ENCODE measurements at regions not wholly inside any gene's neighbourhood (a gene's known extent, or its start where the extent isn't known, plus 50 kb on each side); places are given as distances from the start of the nearest gene placed in this dataset.

DNA sequence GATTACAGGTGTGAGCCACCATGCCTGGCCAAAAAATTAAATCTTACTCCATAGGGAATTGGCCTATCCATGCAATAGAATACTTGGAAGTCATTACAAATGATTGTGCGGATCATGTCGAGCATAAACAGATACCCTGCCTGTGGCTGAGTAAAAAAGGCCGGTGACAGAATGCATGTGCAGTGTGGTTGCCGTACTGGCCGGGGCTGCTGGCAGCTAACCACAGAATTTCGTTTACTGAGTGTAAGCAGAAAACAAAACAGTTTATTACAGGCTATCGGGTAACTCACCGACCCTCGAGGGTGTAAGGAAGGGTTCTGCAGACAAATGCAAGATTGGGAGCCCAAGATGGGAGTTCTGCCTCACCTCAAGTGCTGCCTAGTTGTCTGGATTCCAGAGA is 127.7 kb downstream of the ZIC5 start:
- Histone ChIP-seq H3K27ac (ENCODE audit: control insufficient read depth, insufficient read depth, low read length) (no peak overlapping the region), H3K36me3 (ENCODE audit: control insufficient read depth in 2 of 2, extremely low read depth in 1 of 2, insufficient read depth in 2 of 2, low read length in 2 of 2) (no peaks in the 10 kb centered on the region), H4K20me1 (ENCODE audit: control insufficient read depth, extremely low read depth, insufficient read depth, low read length) (no peaks in the 10 kb centered on the region), H3K9me1 (ENCODE audit: control insufficient read depth, extremely low read depth, insufficient read depth, low read length) (no peaks in the 10 kb centered on the region), H3K4me1 (ENCODE audit: control insufficient read depth, extremely low read depth, insufficient read depth, low read length) (no peaks in the 10 kb centered on the region), H3K27me3 (ENCODE audit: control insufficient read depth, extremely low read depth, insufficient read depth, low read length) (no peaks in the 10 kb centered on the region), H3K4me2 (ENCODE audit: control insufficient read depth, extremely low read depth, insufficient read depth, low read depth, low read length) (no peak overlapping the region), H2AFZ (ENCODE audit: control insufficient read depth, low read length) (no peak overlapping the region), H3K9me3 (ENCODE audit: control insufficient read depth, low read depth, low read length) (no peaks in the 10 kb centered on the region), H3K4me3 (ENCODE audit: control insufficient read depth in 2 of 3, extremely low read depth in 1 of 3, insufficient read depth in 2 of 3, low read depth in 1 of 3, low read length in 3 of 3) (no peak overlapping the region), H3K9ac (ENCODE audit: control insufficient read depth, extremely low read depth, insufficient read depth, low read length) (no peak overlapping the region), H3K79me2 (ENCODE audit: control insufficient read depth, insufficient read depth, low read length) (no peaks in the 10 kb centered on the region)
- DNase-seq (ENCODE audit: low read depth, low spot score) (no peak), FAIRE-seq (no peak)
- dilution Hi-C loops (cut with MboI; ENCODE audit: extremely low pct_ligation_motif_present, low sequenced_read_pairs): loop anchor here (25.0 kb wide), 1 partner anchor 157 kb away; no protein-coding TSS in a partner anchor
- TF ChIP-seq EZH2 (IDR thresholded peaks at IDR 0.05; ENCODE audit: low read length): no peak
- TF ChIP-seq, protein P1, sequence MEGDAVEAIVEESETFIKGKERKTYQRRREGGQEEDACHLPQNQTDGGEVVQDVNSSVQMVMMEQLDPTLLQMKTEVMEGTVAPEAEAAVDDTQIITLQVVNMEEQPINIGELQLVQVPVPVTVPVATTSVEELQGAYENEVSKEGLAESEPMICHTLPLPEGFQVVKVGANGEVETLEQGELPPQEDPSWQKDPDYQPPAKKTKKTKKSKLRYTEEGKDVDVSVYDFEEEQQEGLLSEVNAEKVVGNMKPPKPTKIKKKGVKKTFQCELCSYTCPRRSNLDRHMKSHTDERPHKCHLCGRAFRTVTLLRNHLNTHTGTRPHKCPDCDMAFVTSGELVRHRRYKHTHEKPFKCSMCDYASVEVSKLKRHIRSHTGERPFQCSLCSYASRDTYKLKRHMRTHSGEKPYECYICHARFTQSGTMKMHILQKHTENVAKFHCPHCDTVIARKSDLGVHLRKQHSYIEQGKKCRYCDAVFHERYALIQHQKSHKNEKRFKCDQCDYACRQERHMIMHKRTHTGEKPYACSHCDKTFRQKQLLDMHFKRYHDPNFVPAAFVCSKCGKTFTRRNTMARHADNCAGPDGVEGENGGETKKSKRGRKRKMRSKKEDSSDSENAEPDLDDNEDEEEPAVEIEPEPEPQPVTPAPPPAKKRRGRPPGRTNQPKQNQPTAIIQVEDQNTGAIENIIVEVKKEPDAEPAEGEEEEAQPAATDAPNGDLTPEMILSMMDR (optimal IDR thresholded peaks at IDR 0.05 in 1 of 3, IDR thresholded peaks at IDR 0.05 in 1 of 3, conservative IDR thresholded peaks at IDR 0.05 in 1 of 3; ENCODE audit: extremely low read depth in 1 of 3, insufficient read depth in 2 of 3, low read length in 3 of 3): no peak

DNA sequence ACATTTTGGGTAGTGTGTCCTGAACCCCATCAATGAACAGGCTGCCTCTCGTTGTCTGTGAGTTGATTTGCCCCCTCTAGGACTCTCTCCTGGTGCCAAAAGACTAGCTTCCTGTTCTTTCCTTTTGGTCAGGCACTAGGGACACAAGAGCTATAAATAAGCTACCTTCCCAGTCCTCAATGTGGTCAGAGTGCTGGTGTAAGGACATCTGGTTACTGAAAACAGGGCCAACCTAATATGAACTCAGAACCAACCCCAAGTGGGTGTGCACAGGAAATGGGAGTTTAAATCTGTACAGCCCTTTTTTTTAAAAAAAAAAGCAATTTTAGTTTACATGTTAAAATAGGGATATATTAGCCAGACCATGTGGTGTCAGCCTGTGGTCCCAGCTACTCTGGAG is 129.2 kb downstream of the ZIC5 start:
- no peaks in the 10 kb centered on the region for H3K36me3 ChIP-seq (ENCODE audit: control insufficient read depth in 2 of 2, extremely low read depth in 1 of 2, insufficient read depth in 2 of 2, low read length in 2 of 2)
- no peak overlapping the region for H3K9ac ChIP-seq (ENCODE audit: control insufficient read depth, extremely low read depth, insufficient read depth, low read length)
- no peaks in the 10 kb centered on the region for H3K79me2 ChIP-seq (ENCODE audit: control insufficient read depth, insufficient read depth, low read length)
- H3K27me3 ChIP-seq (ENCODE audit: control insufficient read depth, extremely low read depth, insufficient read depth, low read length): no peaks in the 10 kb centered on the region
- H3K4me1 ChIP-seq (ENCODE audit: control insufficient read depth, extremely low read depth, insufficient read depth, low read length): no peaks in the 10 kb centered on the region
- no peaks in the 10 kb centered on the region for H3K9me3 ChIP-seq (ENCODE audit: control insufficient read depth, low read depth, low read length)
- H3K4me2 ChIP-seq (ENCODE audit: control insufficient read depth, extremely low read depth, insufficient read depth, low read depth, low read length): no peak overlapping the region
- FAIRE-seq: no peak
- dilution Hi-C loops (cut with MboI; ENCODE audit: extremely low pct_ligation_motif_present, low sequenced_read_pairs): loop anchor here (25.0 kb wide), 1 partner anchor 155 kb away; no protein-coding TSS in a partner anchor
- no peak overlapping the region for H3K4me3 ChIP-seq (ENCODE audit: control insufficient read depth in 2 of 3, extremely low read depth in 1 of 3, insufficient read depth in 2 of 3, low read depth in 1 of 3, low read length in 3 of 3)
- H4K20me1 ChIP-seq (ENCODE audit: control insufficient read depth, extremely low read depth, insufficient read depth, low read length): no peaks in the 10 kb centered on the region
- H3K9me1 ChIP-seq (ENCODE audit: control insufficient read depth, extremely low read depth, insufficient read depth, low read length): no peaks in the 10 kb centered on the region
- no peak overlapping the region for H2AFZ ChIP-seq (ENCODE audit: control insufficient read depth, low read length)
- no peak for TF ChIP-seq EZH2 (IDR thresholded peaks at IDR 0.05; ENCODE audit: low read length)
- TF ChIP-seq, protein P1 (optimal IDR thresholded peaks at IDR 0.05 in 1 of 3, IDR thresholded peaks at IDR 0.05 in 1 of 3, conservative IDR thresholded peaks at IDR 0.05 in 1 of 3; ENCODE audit: extremely low read depth in 1 of 3, insufficient read depth in 2 of 3, low read length in 3 of 3): no peak
- DNase-seq (ENCODE audit: low read depth, low spot score): no peak
- H3K27ac ChIP-seq (ENCODE audit: control insufficient read depth, insufficient read depth, low read length): no peak overlapping the region
